ENCODE measurements at regions not wholly inside any gene's neighbourhood (a gene's known extent, or its start where the extent isn't known, plus 50 kb on each side); places are given as distances from the start of the nearest gene placed in this dataset.

- TF ChIP-seq CTCF (IDR thresholded peaks at IDR 0.05) (no peak), POLR2AphosphoS5 (IDR thresholded peaks at IDR 0.05) (no peak), POLR2A (IDR thresholded peaks at IDR 0.05) (no peak)
These were observed 162.9 kb downstream of the SMIM20 start for GRCh38 chr4:26076896-26077295.
